Endothelial cell of umbilical vein (primary cell): ENCODE measurements at regions not wholly inside any gene's neighbourhood (a gene's known extent, or its start where the extent isn't known, plus 50 kb on each side); places are given as distances from the start of the nearest gene placed in this dataset.

ENCODE experiments used
- BruUV-seq: library from RNA; stranded (reverse); fragments of 400-500 nt; replicated peaks from 2 replicates; lab custom pipeline; 2021; lab: Mats Ljungman, UMichigan
- CTCF ChIA-PET: fragments of 300-600, 350-600 bp; sonication (Branson Sonifier 250); formaldehyde crosslinking; loops from one replicate; lab custom pipeline; 2021; ENCODE audit warnings: antibody characterized with exemption, inconsistent platforms; lab: Charles Lee
- POLR2A ChIA-PET: fragments of 300-600, 350-600 bp; sonication (Branson Sonifier 250); formaldehyde crosslinking; loops from one replicate; lab custom pipeline; 2021; ENCODE audit warnings: antibody characterized with exemption, inconsistent platforms; lab: Charles Lee
- DNase-seq: peaks from one replicate; pipeline ENCODE4 v3.0.0-alpha.2; 2011; ENCODE audit warnings: low read depth, low spot score
- FAIRE-seq: peaks from 2 replicates; lab custom pipeline; 2011; peaks lifted over from hg19 to GRCh38; lab: Jason Lieb, UNC
- H2AFZ ChIP-seq: 2 replicates; pipeline ENCODE4 v1.6.0; 2012; ENCODE audit warnings: low read depth, low read length, control low read depth, inconsistent platforms
- H3K27ac ChIP-seq: 2 replicates; pipeline ENCODE4 v1.5.1; 2011; ENCODE audit warnings: low read depth, mild to moderate bottlenecking, control low read depth, low read length, moderate library complexity; ENCODE audit not compliant: insufficient read depth
- H3K27me3 ChIP-seq, 2 experiments: 2 replicates each; pipeline versions ENCODE4 v1.6.0 to v1.6.1; 2011; ENCODE audit warnings: low read length in 2 of 2, mixed read lengths in 1 of 2; ENCODE audit not compliant: control insufficient read depth in 2 of 2, insufficient read depth in 2 of 2
- H3K36me3 ChIP-seq, 2 experiments: 2 replicates in 1 of 2; 3 replicates in 1 of 2; pipeline ENCODE4 v1.5.1; 2011; ENCODE audit warnings: low read length in 2 of 2, mild to moderate bottlenecking in 1 of 2, moderate library complexity in 1 of 2; ENCODE audit not compliant: control insufficient read depth in 2 of 2, insufficient read depth in 2 of 2; ENCODE audit errors: extremely low read depth in 1 of 2
- H3K4me1 ChIP-seq: 3 replicates; pipeline ENCODE4 v1.5.1; 2011; ENCODE audit warnings: mild to moderate bottlenecking, low read length; ENCODE audit not compliant: control insufficient read depth, insufficient read depth; ENCODE audit errors: extremely low read depth
- H3K4me2 ChIP-seq: 2 replicates; pipeline ENCODE4 v1.6.1; 2011; ENCODE audit warnings: low read length, control low read depth, mixed read lengths; ENCODE audit not compliant: insufficient read depth
- H3K4me3 ChIP-seq, 3 experiments: fragments of 200-600 bp in 1 of 3; sonication (generic), shearing (Covaris generic) in 1 of 3; replicated peaks in 1 of 3; 2 replicates each; pipeline ENCODE4 v1.5.1; 2011 to 2016; ENCODE audit warnings: control low read depth in 3 of 3, low read length in 3 of 3, mild to moderate bottlenecking in 2 of 3, inconsistent platforms in 1 of 3, low read depth in 1 of 3, moderate library complexity in 1 of 3; ENCODE audit not compliant: insufficient read depth in 1 of 3
- H3K79me2 ChIP-seq: 2 replicates; pipeline ENCODE4 v1.6.0; 2012; ENCODE audit warnings: low read length, inconsistent platforms; ENCODE audit not compliant: control insufficient read depth, insufficient read depth
- H3K9ac ChIP-seq: replicated peaks from 2 replicates; pipeline ENCODE3; 2011; ENCODE audit warnings: low read length, control low read depth; ENCODE audit not compliant: insufficient read depth; ENCODE audit errors: extremely low read depth
- H3K9me1 ChIP-seq: replicated peaks from 3 replicates; pipeline ENCODE4 v1.6.0; 2011; ENCODE audit warnings: mild to moderate bottlenecking, low read length; ENCODE audit not compliant: control insufficient read depth, insufficient read depth; ENCODE audit errors: extremely low read depth
- H3K9me3 ChIP-seq: replicated peaks from 2 replicates; pipeline ENCODE4 v1.5.1; 2012; ENCODE audit warnings: low read length, inconsistent platforms; ENCODE audit not compliant: control insufficient read depth, insufficient read depth
- H4K20me1 ChIP-seq: replicated peaks from 2 replicates; pipeline ENCODE3; 2011; ENCODE audit warnings: mild to moderate bottlenecking, low read length; ENCODE audit not compliant: control insufficient read depth, insufficient read depth; ENCODE audit errors: extremely low read depth
- CTCF ChIP-seq, 2 donors: IDR thresholded peaks; 1 replicate in 1 of 2; 2 replicates in 1 of 2; pipeline ENCODE4 v1.5.1; 2011; ENCODE audit warnings: low read length in 2 of 2, mild to moderate bottlenecking in 2 of 2, moderate library complexity in 2 of 2, control low read depth in 1 of 2, inconsistent platforms in 1 of 2, low read depth in 1 of 2; ENCODE audit not compliant: insufficient read depth in 1 of 2; ENCODE audit errors: extremely low read depth in 1 of 2
- EZH2 ChIP-seq: IDR thresholded peaks from 2 replicates; pipeline ENCODE4 v1.6.1; 2012; ENCODE audit warnings: borderline replicate concordance, low read depth, mild to moderate bottlenecking, moderate library complexity, low read length, inconsistent platforms; ENCODE audit not compliant: severe bottlenecking
- FOS ChIP-seq: IDR thresholded peaks from 2 replicates; pipeline ENCODE4 v1.6.1; 2011; ENCODE audit warnings: mild to moderate bottlenecking, low read length, moderate library complexity, borderline replicate concordance; ENCODE audit not compliant: insufficient read depth
- GATA2 ChIP-seq: IDR thresholded peaks from 2 replicates; pipeline ENCODE4 v1.7.0; 2011; ENCODE audit warnings: low read depth, mild to moderate bottlenecking, moderate library complexity, mixed read lengths, low read length; ENCODE audit not compliant: insufficient read length, insufficient read depth
- JUN ChIP-seq: IDR thresholded peaks from 2 replicates; pipeline ENCODE4 v1.6.1; 2011; ENCODE audit warnings: borderline replicate concordance, low read depth; ENCODE audit not compliant: insufficient read length, insufficient read depth
- MAX ChIP-seq: IDR thresholded peaks from 2 replicates; pipeline ENCODE4 v1.6.1; 2011; ENCODE audit not compliant: insufficient read depth, insufficient read length
- MYC ChIP-seq: IDR thresholded peaks from one replicate; pipeline ENCODE4 v1.6.1; 2011; ENCODE audit warnings: mild to moderate bottlenecking, low read depth, low read length
- POLR2A ChIP-seq: IDR thresholded peaks from 2 replicates; pipeline ENCODE4 v1.6.1; 2012; ENCODE audit warnings: low read depth, mild to moderate bottlenecking, control low read depth, low read length
- POLR2AphosphoS5 ChIP-seq: IDR thresholded peaks from 2 replicates; pipeline ENCODE4 v1.6.1; 2012; ENCODE audit warnings: low read depth, mild to moderate bottlenecking, control low read depth, low read length, moderate library complexity; ENCODE audit not compliant: insufficient read depth
- dilution Hi-C: fragments of 300-500 bp; cut with MboI; formaldehyde crosslinking; loops from one replicate; pipeline ENCODE4 v1.15.0; 2019; ENCODE audit warnings: low sequenced_read_pairs; ENCODE audit not compliant: extremely low pct_ligation_motif_present
- intact Hi-C: fragments of 100-400 bp; cut with micrococcal nuclease; formaldehyde crosslinking; loops from one replicate; pipeline ENCODE4 v1.10.0; 2022

- H3K4me3 ChIP-seq: no peak overlapping the region
- H3K27ac ChIP-seq: no peak overlapping the region
- dilution Hi-C loops: no loop called here
- ChIA-PET POLR2A (no interaction called here), CTCF (no interaction called here)
- H3K79me2 ChIP-seq: no peaks in the 10 kb centered on the region
- peaks cover 7 to 18% of the 10 kb centered on the region in 2 experiments for H3K27me3 ChIP-seq
- no peaks in the 10 kb centered on the region for H3K36me3 ChIP-seq
- no peak overlapping the region for H3K9ac ChIP-seq
- no peaks in the 10 kb centered on the region for H3K9me1 ChIP-seq
- no peak for DNase-seq
- no peak overlapping the region for H2AFZ ChIP-seq
- no peak for FAIRE-seq
- TF ChIP-seq POLR2A (no peak), FOS (no peak), MYC (no peak)
- no peaks in the 10 kb centered on the region for H4K20me1 ChIP-seq
- peaks cover 15% of the 10 kb centered on the region for H3K4me1 ChIP-seq
- BruUV-seq: no TSS peak
- intact Hi-C loops: no loop called here
- no peaks in the 10 kb centered on the region for H3K9me3 ChIP-seq
- H3K4me2 ChIP-seq: no peak overlapping the region
Measured at GRCh38 chr2:15762449-15762848, 170.8 kb downstream of the DDX1 start.

GRCh38 chr2:15763106-15763821 is 171.6 kb downstream of the DDX1 start:
- H3K4me2 ChIP-seq: no peak overlapping the region
- dilution Hi-C loops: no loop called here
- H3K36me3 ChIP-seq: no peaks in the 10 kb centered on the region
- H3K27ac ChIP-seq: no peak overlapping the region
- intact Hi-C loops: no loop called here
- no peak overlapping the region for H3K9ac ChIP-seq
- no peaks in the 10 kb centered on the region for H4K20me1 ChIP-seq
- no peak for DNase-seq
- no peaks in the 10 kb centered on the region for H3K79me2 ChIP-seq
- ChIA-PET POLR2A (no interaction called here), CTCF (no interaction called here)
- TF ChIP-seq GATA2 (no peak), MYC (no peak), CTCF (IDR thresholded peaks at IDR 0.05; ENCODE audit: extremely low read depth in 1 of 2, insufficient read depth in 1 of 2, low read depth in 1 of 2, low read length in 2 of 2) (no peak), EZH2 (no peak), POLR2AphosphoS5 (no peak), FOS (no peak), MAX (no peak), JUN (no peak), POLR2A (no peak)
- H3K4me1 ChIP-seq: peaks cover 15% of the 10 kb centered on the region
- no TSS peak for BruUV-seq
- no peak overlapping the region for H2AFZ ChIP-seq
- no peak overlapping the region for H3K4me3 ChIP-seq
- FAIRE-seq: no peak
- peaks cover 3 to 17% of the 10 kb centered on the region in 2 experiments for H3K27me3 ChIP-seq
- no peaks in the 10 kb centered on the region for H3K9me1 ChIP-seq
- H3K9me3 ChIP-seq: no peaks in the 10 kb centered on the region
